Esophagus squamous epithelium (tissue), 5 donors: ENCODE measurements at regions not wholly inside any gene's neighbourhood (a gene's known extent, or its start where the extent isn't known, plus 50 kb on each side); places are given as distances from the start of the nearest gene placed in this dataset.
A peak's percentile ranks its signal among the peaks of the same experiment; 100 is the strongest.

Source experiments
- DNase-seq: peaks from one replicate; lab custom pipeline; 2025; lab: John Stamatoyannopoulos, UW
- H3K27ac ChIP-seq, 4 donors: fragments of 200-600 bp; sonication (generic); one replicate each; pipeline ENCODE4 v1.5.1; 2016 to 2019; ENCODE audit warnings: mild to moderate bottlenecking in 1 of 4
- H3K27me3 ChIP-seq, 4 donors: fragments of 200-600 bp; sonication (generic); 1 replicate in 3 of 4; 2 replicates in 1 of 4; pipeline versions ENCODE4 v1.5.1 to v1.6.0; 2017 to 2021; ENCODE audit warnings: antibody characterized with exemption in 1 of 4
- H3K36me3 ChIP-seq, 3 donors: fragments of 200-600 bp; sonication (generic); one replicate each; pipeline ENCODE4 v1.5.1; 2016 to 2019
- H3K4me1 ChIP-seq, 3 donors: fragments of 200-600 bp; sonication (generic); one replicate each; pipeline ENCODE4 v1.5.1; 2017 to 2019
- H3K4me3 ChIP-seq, 4 donors: fragments of 200-600 bp; sonication (generic); 1 replicate in 3 of 4; 2 replicates in 1 of 4; pipeline ENCODE4 v1.5.1; 2016 to 2019; ENCODE audit warnings: mild to moderate bottlenecking in 2 of 4, moderate library complexity in 1 of 4
- H3K9me3 ChIP-seq, 3 donors: fragments of 200-600 bp; sonication (generic); one replicate each; pipeline ENCODE4 v1.5.1; 2016 to 2019
- CTCF ChIP-seq, 6 experiments: fragments of 450-650 bp in 4 of 6; fragments of 200-600 bp in 2 of 6; sonication (generic) in 2 of 6; IDR thresholded peaks; one replicate each; pipeline ENCODE4 v1.5.1; 2016 to 2019; ENCODE audit warnings: antibody characterized with exemption in 6 of 6, mild to moderate bottlenecking in 4 of 6, moderate library complexity in 4 of 6
- POLR2A ChIP-seq, 4 donors: fragments of 450-650 bp; IDR thresholded peaks; one replicate each; pipeline ENCODE4 v1.6.1; 2017; ENCODE audit warnings: antibody characterized with exemption in 4 of 4, mild to moderate bottlenecking in 4 of 4, moderate library complexity in 3 of 4
- WGBS, 2 donors: methylation state at CpG; one replicate each; pipeline ENCODE4 v1.1.5; 2018; 5-methylcytosine and 5-hydroxymethylcytosine counted together
- intact Hi-C: fragments of 100-400 bp; cut with DNase I; formaldehyde crosslinking; loops from one replicate; pipeline ENCODE4 v1.15.0; 2022
- donor health status: DM: yes; HTN: yes; CAD: no.

- DNase-seq = no peak
- H3K4me3 ChIP-seq = no peak overlapping the region
- peaks cover 0 to 23% (median 10%) of the 10 kb centered on the region in 3 donors for H3K4me1 ChIP-seq
- TF ChIP-seq POLR2A (IDR thresholded peaks at IDR 0.05) (no peak), CTCF (IDR thresholded peaks at IDR 0.05) (no peak)
- H3K27me3 ChIP-seq = no peaks in the 10 kb centered on the region
- H3K27ac ChIP-seq = no peak overlapping the region
- no peaks in the 10 kb centered on the region for H3K9me3 ChIP-seq
- no peaks in the 10 kb centered on the region for H3K36me3 ChIP-seq
- 38 to 40% methylated on average over 9 of the region's 9 CpGs for WGBS, 2 donors
- intact Hi-C loops = no loop called here
Observed at GRCh38 chr1:14181191-14181795, 417.2 kb upstream of the KAZN start.

GRCh38 chr1:14182856-14183255, 415.6 kb upstream of the KAZN start:
- DNase-seq = no peak
- Histone ChIP-seq H3K27me3 (no peaks in the 10 kb centered on the region), H3K27ac (no peak overlapping the region), H3K9me3 (no peaks in the 10 kb centered on the region), H3K36me3 (no peaks in the 10 kb centered on the region), H3K4me1 (peaks cover 0 to 23% (median 10%) of the 10 kb centered on the region in 3 donors), H3K4me3 (no peak overlapping the region)
- TF ChIP-seq POLR2A (IDR thresholded peaks at IDR 0.05) (no peak), CTCF (IDR thresholded peaks at IDR 0.05) (no peak)
- intact Hi-C loops = no loop called here
- 71 to 87% methylated on average over 5 of the region's 5 CpGs for WGBS, 2 donors

- Histone ChIP-seq H3K4me1 (peaks cover 0 to 23% (median 10%) of the 10 kb centered on the region in 3 donors), H3K27me3 (no peaks in the 10 kb centered on the region), H3K36me3 (no peaks in the 10 kb centered on the region), H3K9me3 (no peaks in the 10 kb centered on the region), H3K27ac (no peak overlapping the region), H3K4me3 (no peak overlapping the region)
- TF ChIP-seq POLR2A (IDR thresholded peaks at IDR 0.05) (no peak), CTCF (IDR thresholded peaks at IDR 0.05) (no peak)
- intact Hi-C loops = no loop called here
- 89 to 94% methylated on average over 11 of the region's 11 CpGs for WGBS, 2 donors
- DNase-seq = no peak
Observed at GRCh38 chr1:14183329-14183728, 415.2 kb upstream of the KAZN start.

- Histone ChIP-seq H3K27me3 (no peaks in the 10 kb centered on the region), H3K9me3 (no peaks in the 10 kb centered on the region), H3K4me3 (no peak overlapping the region), H3K36me3 (no peaks in the 10 kb centered on the region), H3K27ac (peak overlapping the region in 2 of 4 donors; percentile 17 to 27), H3K4me1 (peaks cover 0 to 26% (median 10%) of the 10 kb centered on the region in 3 donors)
- intact Hi-C loops = no loop called here
- DNase-seq = no peak
- 33 to 39% methylated on average over 6 of the region's 6 CpGs for WGBS, 2 donors
- TF ChIP-seq CTCF (IDR thresholded peaks at IDR 0.05) = no peak
- no peak for TF ChIP-seq POLR2A (IDR thresholded peaks at IDR 0.05)
Observed at GRCh38 chr1:14184454-14184853, 414.0 kb upstream of the KAZN start.

GRCh38 chr1:14189381-14189780, 409.1 kb upstream of the KAZN start:
- Histone ChIP-seq H3K27ac (no peak overlapping the region), H3K36me3 (no peaks in the 10 kb centered on the region), H3K4me3 (no peak overlapping the region), H3K9me3 (no peaks in the 10 kb centered on the region), H3K27me3 (no peaks in the 10 kb centered on the region), H3K4me1 (peaks cover under 1 to 27% (median 3%) of the 10 kb centered on the region in 3 donors)
- DNase-seq = no peak
- WGBS, 2 donors = 82 to 88% methylated on average over 4 of the region's 4 CpGs
- intact Hi-C loops = no loop called here
- no peak for TF ChIP-seq POLR2A (IDR thresholded peaks at IDR 0.05)
- TF ChIP-seq CTCF (IDR thresholded peaks at IDR 0.05) = no peak
